ENCODE measurements at regions not wholly inside any gene's neighbourhood (a gene's known extent, or its start where the extent isn't known, plus 50 kb on each side); places are given as distances from the start of the nearest gene placed in this dataset.

DNA sequence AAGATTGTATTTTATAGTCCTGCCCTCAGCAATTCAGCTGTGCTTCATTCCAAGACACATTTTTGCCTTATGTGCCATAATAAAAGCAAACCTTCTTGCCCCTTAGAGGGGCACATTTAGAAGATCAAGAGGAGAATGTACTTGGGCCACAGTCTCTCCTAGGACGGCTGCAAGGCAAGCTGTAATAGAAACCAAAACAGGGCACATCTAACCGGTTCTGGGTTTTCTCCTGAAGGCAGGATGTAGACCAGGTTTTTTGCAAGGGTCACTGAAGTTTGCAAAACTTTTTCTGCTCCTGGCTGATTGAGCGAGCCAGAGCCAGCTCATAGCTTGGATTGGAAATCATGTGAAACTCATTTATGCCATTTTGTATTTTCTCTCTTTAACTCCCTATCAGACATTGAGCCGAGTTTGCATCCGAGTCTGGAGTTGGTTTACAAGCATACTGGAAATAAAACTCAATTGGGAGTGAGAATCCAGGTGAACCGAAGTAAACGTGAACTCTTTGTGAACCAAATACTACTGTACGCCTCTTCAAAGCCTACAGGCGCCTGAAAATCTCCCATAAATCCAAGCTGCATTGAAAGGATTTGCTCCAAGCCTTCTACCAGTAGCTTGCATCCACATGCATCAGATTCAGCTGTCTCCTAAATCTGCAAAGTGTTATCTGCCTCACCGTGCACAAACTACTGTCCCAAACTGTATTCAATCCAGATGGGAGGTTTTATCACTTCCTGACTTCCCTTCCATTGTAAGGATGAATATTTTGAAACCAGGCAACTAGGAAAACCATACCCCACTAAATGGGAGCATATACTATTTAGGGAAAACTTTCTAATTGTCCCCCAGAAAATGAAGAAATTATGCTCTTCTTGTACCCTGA is 60.9 kb upstream of the TSC22D2 start:
- no peak overlapping the region for H3K4me3 ChIP-seq (ENCODE audit: low read depth, low read length)
- no peak for TF ChIP-seq POLR2A (IDR thresholded peaks at IDR 0.05; ENCODE audit: extremely low read depth, insufficient read length)
- TF ChIP-seq, protein P1, sequence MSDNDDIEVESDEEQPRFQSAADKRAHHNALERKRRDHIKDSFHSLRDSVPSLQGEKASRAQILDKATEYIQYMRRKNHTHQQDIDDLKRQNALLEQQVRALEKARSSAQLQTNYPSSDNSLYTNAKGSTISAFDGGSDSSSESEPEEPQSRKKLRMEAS (IDR thresholded peaks at IDR 0.05; ENCODE audit: low read depth, low read length): no peak
- TF ChIP-seq MYC (IDR thresholded peaks at IDR 0.05; ENCODE audit: low read depth, low read length): no peak
- TF ChIP-seq, protein P2, sequence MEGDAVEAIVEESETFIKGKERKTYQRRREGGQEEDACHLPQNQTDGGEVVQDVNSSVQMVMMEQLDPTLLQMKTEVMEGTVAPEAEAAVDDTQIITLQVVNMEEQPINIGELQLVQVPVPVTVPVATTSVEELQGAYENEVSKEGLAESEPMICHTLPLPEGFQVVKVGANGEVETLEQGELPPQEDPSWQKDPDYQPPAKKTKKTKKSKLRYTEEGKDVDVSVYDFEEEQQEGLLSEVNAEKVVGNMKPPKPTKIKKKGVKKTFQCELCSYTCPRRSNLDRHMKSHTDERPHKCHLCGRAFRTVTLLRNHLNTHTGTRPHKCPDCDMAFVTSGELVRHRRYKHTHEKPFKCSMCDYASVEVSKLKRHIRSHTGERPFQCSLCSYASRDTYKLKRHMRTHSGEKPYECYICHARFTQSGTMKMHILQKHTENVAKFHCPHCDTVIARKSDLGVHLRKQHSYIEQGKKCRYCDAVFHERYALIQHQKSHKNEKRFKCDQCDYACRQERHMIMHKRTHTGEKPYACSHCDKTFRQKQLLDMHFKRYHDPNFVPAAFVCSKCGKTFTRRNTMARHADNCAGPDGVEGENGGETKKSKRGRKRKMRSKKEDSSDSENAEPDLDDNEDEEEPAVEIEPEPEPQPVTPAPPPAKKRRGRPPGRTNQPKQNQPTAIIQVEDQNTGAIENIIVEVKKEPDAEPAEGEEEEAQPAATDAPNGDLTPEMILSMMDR (IDR thresholded peaks at IDR 0.05; ENCODE audit: low read depth, low read length): no peak
- no peak for DNase-seq (ENCODE audit: low read depth)

DNA sequence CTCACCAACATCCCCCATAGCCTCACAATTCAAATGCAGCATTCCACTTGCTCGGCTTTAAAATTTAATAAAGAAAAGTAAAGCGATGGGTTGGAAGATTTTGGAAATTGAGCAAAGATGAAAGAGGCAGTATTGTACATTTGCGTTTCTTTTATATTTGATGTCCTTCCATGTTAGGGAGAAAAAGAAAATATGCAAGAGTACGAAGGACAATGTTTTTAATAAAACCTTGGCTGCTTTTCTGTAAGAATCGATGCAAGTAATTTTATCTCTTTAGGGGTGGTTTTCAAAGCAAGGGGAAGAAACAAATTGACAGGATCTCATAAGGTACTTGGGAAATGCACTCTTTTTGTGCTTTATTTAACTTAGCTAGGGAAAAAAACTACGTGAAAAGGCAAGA is 61.8 kb upstream of the TSC22D2 start:
- H3K4me3 ChIP-seq (ENCODE audit: low read depth, low read length): no peak overlapping the region
- no peak for DNase-seq (ENCODE audit: low read depth)
- TF ChIP-seq, protein P2 (IDR thresholded peaks at IDR 0.05; ENCODE audit: low read depth, low read length): no peak
- TF ChIP-seq MYC (IDR thresholded peaks at IDR 0.05; ENCODE audit: low read depth, low read length) (no peak), POLR2A (IDR thresholded peaks at IDR 0.05; ENCODE audit: extremely low read depth, insufficient read length) (no peak)
- TF ChIP-seq, protein P1 (IDR thresholded peaks at IDR 0.05; ENCODE audit: low read depth, low read length): no peak

DNA sequence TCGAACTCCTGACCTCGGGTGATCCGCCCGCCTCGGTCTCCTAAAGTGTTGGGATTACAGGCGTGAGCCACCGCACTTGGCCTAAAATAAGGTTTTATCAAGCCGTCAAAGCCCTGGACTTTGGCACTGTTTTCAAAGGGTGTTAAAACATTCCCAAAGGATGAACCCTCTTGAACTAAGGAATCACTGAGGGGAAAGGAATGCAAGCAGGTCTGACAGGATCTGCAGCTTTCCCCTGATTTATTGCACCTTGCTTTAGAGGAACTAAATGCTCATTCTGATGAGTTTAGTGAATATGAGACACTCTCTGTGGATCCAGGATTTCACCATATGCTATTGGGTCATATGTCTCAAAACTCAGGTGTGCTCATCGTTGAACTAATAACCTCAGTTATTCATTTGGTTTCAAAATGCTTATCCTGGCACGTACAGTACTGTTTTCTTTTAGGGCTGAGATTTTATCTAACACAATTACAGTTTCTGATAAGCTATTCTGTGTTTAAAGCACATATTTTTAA is 63.0 kb upstream of the TSC22D2 start:
- no peak for DNase-seq (ENCODE audit: low read depth)
- H3K4me3 ChIP-seq (ENCODE audit: low read depth, low read length): no peak overlapping the region

DNA sequence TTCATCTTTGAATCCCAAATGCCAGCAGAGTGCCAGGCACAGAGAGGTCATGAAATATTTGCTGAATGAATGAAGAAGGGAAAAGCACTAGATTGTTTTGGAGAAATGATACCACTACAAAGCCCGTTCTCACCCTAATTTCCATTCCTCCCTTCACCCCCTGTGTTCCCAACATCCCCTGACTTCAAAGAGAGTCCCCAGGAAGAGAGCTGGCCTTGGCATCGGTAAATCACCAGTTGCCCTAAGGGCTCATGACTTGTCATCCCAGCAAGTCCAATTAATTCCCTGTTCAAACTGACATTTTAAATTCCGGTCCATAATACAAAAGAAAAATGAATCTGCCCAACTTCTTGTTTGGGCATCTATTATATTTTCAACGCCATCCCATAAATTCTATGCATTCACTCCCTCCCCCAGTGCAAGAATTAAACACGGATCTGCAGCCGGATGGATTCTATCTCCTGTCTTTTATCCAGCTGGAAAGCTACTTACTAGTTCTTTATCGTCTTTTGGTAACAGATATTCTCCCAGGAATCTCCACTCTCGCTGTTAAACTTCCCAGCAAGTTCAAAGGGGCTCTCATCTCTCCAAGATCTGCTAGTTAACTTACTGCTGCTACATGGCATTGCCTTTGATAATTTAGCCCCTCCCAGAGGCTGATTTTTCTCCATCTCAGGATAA is 63.9 kb upstream of the TSC22D2 start:
- H3K4me3 ChIP-seq (ENCODE audit: low read depth, low read length): no peak overlapping the region
- DNase-seq (ENCODE audit: low read depth): no peak
- TF ChIP-seq POLR2A (IDR thresholded peaks at IDR 0.05; ENCODE audit: extremely low read depth, insufficient read length) (no peak), MYC (IDR thresholded peaks at IDR 0.05; ENCODE audit: low read depth, low read length) (no peak)
- TF ChIP-seq, protein P2 (IDR thresholded peaks at IDR 0.05; ENCODE audit: low read depth, low read length): no peak
- TF ChIP-seq, protein P1 (IDR thresholded peaks at IDR 0.05; ENCODE audit: low read depth, low read length): no peak

More for the DNA sequence above, 63.0 kb upstream of the TSC22D2 start:
- TF ChIP-seq, protein P2 (IDR thresholded peaks at IDR 0.05; ENCODE audit: low read depth, low read length): no peak
- no peak for TF ChIP-seq POLR2A (IDR thresholded peaks at IDR 0.05; ENCODE audit: extremely low read depth, insufficient read length)
- TF ChIP-seq, protein P1 (IDR thresholded peaks at IDR 0.05; ENCODE audit: low read depth, low read length): no peak
- TF ChIP-seq MYC (IDR thresholded peaks at IDR 0.05; ENCODE audit: low read depth, low read length): no peak

DNA sequence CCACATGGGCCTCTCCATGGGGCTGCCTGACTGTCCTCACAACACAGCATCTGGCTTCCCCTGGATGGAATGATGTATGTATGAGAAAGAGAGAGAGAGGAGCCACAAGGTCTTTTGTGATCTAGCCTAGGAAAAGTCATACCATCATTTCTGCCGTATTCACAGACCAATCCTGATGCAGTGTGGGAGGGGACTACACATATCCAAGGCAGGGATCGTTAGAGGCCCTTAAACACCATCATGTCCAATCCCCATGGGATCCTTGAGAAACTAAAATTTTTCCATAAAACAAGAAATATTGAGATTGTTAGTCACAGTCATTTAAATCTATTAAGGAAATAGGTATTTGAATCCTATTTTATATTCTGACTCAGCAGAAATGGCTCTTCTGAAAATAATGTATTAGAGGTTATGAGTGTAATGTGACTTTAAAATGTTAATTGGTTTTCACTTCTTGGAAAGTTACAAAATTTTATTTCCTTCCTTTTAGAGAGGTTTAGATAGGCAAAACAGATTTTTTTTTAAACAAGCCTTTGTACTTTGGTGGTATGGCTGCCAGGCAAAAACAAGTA is 65.1 kb upstream of the TSC22D2 start:
- no peak for DNase-seq (ENCODE audit: low read depth)
- no peak overlapping the region for H3K4me3 ChIP-seq (ENCODE audit: low read depth, low read length)
- TF ChIP-seq, protein P1 (IDR thresholded peaks at IDR 0.05; ENCODE audit: low read depth, low read length): no peak
- TF ChIP-seq, protein P2 (IDR thresholded peaks at IDR 0.05; ENCODE audit: low read depth, low read length): no peak
- TF ChIP-seq POLR2A (IDR thresholded peaks at IDR 0.05; ENCODE audit: extremely low read depth, insufficient read length): no peak
- no peak for TF ChIP-seq MYC (IDR thresholded peaks at IDR 0.05; ENCODE audit: low read depth, low read length)

All from NB4 (cell line).